ENCODE measurements at regions not wholly inside any gene's neighbourhood (a gene's known extent, or its start where the extent isn't known, plus 50 kb on each side); places are given as distances from the start of the nearest gene placed in this dataset.

GRCh38 chr16:9170470-9170869 is 79.0 kb downstream of the HAPSTR1 start (continued):
- TF ChIP-seq ISL1 (CRISPR knock-in tag; IDR thresholded peaks at IDR 0.05) (no peak), ZNF70 (CRISPR knock-in tag; IDR thresholded peaks at IDR 0.05) (no peak), TCF4 (CRISPR knock-in tag; IDR thresholded peaks at IDR 0.05; ENCODE audit: borderline replicate concordance) (no peak), PPARA (CRISPR knock-in tag; IDR thresholded peaks at IDR 0.05; ENCODE audit: borderline replicate concordance) (no peak)

GRCh38 chr16:9176547-9177418 is 85.3 kb downstream of the HAPSTR1 start:
- no peak for ATAC-seq
- TF ChIP-seq GLIS3 (CRISPR knock-in tag; IDR thresholded peaks at IDR 0.05) (no peak), CSDC2 (CRISPR knock-in tag; IDR thresholded peaks at IDR 0.05) (no peak), ZFP30 (CRISPR knock-in tag; IDR thresholded peaks at IDR 0.05) (no peak), ISL1 (CRISPR knock-in tag; IDR thresholded peaks at IDR 0.05) (no peak), TOX (CRISPR knock-in tag; IDR thresholded peaks at IDR 0.05; ENCODE audit: borderline replicate concordance) (no peak), OSR1 (CRISPR knock-in tag; IDR thresholded peaks at IDR 0.05) (no peak), RARB (CRISPR knock-in tag; IDR thresholded peaks at IDR 0.05) (no peak), TCF4 (CRISPR knock-in tag; IDR thresholded peaks at IDR 0.05; ENCODE audit: borderline replicate concordance) (no peak), PPARA (CRISPR knock-in tag; IDR thresholded peaks at IDR 0.05; ENCODE audit: borderline replicate concordance) (no peak), POU6F1 (CRISPR knock-in tag; IDR thresholded peaks at IDR 0.05; ENCODE audit: borderline replicate concordance, low read depth) (no peak), CREB5 (CRISPR knock-in tag; IDR thresholded peaks at IDR 0.05; ENCODE audit: low read depth) (no peak), ZFP3 (CRISPR knock-in tag; IDR thresholded peaks at IDR 0.05) (no peak), ZNF70 (CRISPR knock-in tag; IDR thresholded peaks at IDR 0.05) (no peak), ZNF8 (CRISPR knock-in tag; IDR thresholded peaks at IDR 0.05) (no peak), ESRRG (CRISPR knock-in tag; IDR thresholded peaks at IDR 0.05) (no peak)

GRCh38 chr16:9177861-9178260 is 86.4 kb downstream of the HAPSTR1 start:
- no peak for ATAC-seq
- TF ChIP-seq RARB (CRISPR knock-in tag; IDR thresholded peaks at IDR 0.05): no peak
- TF ChIP-seq GLIS3 (CRISPR knock-in tag; IDR thresholded peaks at IDR 0.05): no peak
- no peak for TF ChIP-seq ZFP3 (CRISPR knock-in tag; IDR thresholded peaks at IDR 0.05)
- TF ChIP-seq CSRNP3 (CRISPR knock-in tag; IDR thresholded peaks at IDR 0.05): no peak
- TF ChIP-seq OSR1 (CRISPR knock-in tag; IDR thresholded peaks at IDR 0.05): no peak
- no peak for TF ChIP-seq SNAI2 (CRISPR knock-in tag; IDR thresholded peaks at IDR 0.05)
- TF ChIP-seq ESRRG (CRISPR knock-in tag; IDR thresholded peaks at IDR 0.05): no peak
- TF ChIP-seq ZNF8 (CRISPR knock-in tag; IDR thresholded peaks at IDR 0.05): no peak
- no peak for TF ChIP-seq POU6F1 (CRISPR knock-in tag; IDR thresholded peaks at IDR 0.05; ENCODE audit: borderline replicate concordance, low read depth)
- TF ChIP-seq CSDC2 (CRISPR knock-in tag; IDR thresholded peaks at IDR 0.05): no peak
- no peak for TF ChIP-seq TOX (CRISPR knock-in tag; IDR thresholded peaks at IDR 0.05; ENCODE audit: borderline replicate concordance)
- no peak for TF ChIP-seq ZNF565 (CRISPR knock-in tag; conservative IDR thresholded peaks at IDR 0.05; ENCODE audit: low read depth)
- TF ChIP-seq PATZ1 (CRISPR knock-in tag; IDR thresholded peaks at IDR 0.05; ENCODE audit: borderline replicate concordance): no peak
- TF ChIP-seq BACH2 (CRISPR knock-in tag; IDR thresholded peaks at IDR 0.05; ENCODE audit: borderline replicate concordance): no peak
- TF ChIP-seq TCF4 (CRISPR knock-in tag; IDR thresholded peaks at IDR 0.05; ENCODE audit: borderline replicate concordance): no peak
- TF ChIP-seq TSHZ2 (CRISPR knock-in tag; IDR thresholded peaks at IDR 0.05): no peak
- no peak for TF ChIP-seq CREB5 (CRISPR knock-in tag; IDR thresholded peaks at IDR 0.05; ENCODE audit: low read depth)

Data from SK-N-SH treated with all-trans-retinoic acid at 6 μM for 48 hours (cell line).